Frontal cortex (tissue), 3 donors: ENCODE measurements at regions not wholly inside any gene's neighbourhood (a gene's known extent, or its start where the extent isn't known, plus 50 kb on each side); places are given as distances from the start of the nearest gene placed in this dataset.
"Not testable (repeated sequence)": the region's sequence is repeated elsewhere in the genome, so short reads cannot be mapped to it uniquely, and the experiment has no call there.

Experiments
- DNase-seq, 2 donors: peaks; one replicate each; pipeline ENCODE4 v3.0.0; 2012; ENCODE audit warnings: low spot score in 2 of 2
- FAIRE-seq: peaks from 2 replicates; lab custom pipeline; 2012; peaks lifted over from hg19 to GRCh38; lab: Jason Lieb, UNC
- donor health status: control.
- donor health status: control.
- donor health status: control.

DNA sequence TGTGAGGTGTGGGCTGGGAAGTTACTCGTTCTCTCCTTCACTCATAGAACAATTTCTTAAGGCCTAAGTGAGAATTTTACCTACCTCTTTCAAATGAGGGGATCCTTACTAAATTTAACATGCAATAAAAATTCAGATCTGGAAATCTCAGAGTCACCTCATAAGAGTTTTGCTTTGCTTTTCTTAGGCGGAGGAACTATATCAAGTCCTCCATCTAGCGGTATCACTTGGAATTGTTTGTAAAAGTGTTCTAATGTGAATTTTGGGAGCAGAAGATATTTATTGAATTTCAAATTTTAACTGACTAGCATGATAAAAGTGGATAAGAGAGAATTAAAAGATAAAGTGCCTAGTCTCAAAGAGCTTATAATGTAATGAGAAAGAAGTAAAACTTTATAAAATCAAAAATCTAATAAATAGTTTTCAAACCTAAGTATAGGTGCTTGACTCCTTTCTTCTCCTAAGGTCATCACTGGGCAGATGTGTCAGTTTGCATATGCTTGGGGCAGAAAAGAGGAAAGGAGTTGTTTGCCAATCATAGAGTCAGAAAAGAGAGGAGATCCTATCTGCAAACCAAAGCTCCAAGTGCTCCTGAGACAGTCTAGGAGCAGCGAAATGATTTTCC lies 145.7 kb upstream of the DAB2 start:
- peak; percentile 94 for FAIRE-seq
- DNase-seq: peak in 1 of 2 donors; percentile 13

DNA sequence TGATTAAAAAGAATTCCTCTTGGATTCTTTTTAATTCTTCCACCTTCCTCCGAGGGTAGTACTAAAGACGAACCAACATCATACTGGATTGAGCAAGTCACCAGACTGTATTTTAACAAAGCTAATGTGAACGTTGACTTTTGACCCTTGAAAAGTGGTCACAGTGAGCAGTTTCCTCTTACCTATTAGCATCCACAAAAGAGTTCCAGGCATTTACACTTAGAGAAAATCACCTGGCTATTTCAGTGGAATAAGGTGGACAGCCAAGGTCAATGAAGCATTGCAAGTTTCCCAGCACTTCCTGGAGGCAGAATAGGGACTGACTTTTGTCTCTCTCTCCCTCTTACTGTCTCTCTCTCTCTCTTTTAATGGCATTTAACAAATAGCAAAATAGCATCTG lies 145.1 kb upstream of the DAB2 start:
- no peak for FAIRE-seq

DNA sequence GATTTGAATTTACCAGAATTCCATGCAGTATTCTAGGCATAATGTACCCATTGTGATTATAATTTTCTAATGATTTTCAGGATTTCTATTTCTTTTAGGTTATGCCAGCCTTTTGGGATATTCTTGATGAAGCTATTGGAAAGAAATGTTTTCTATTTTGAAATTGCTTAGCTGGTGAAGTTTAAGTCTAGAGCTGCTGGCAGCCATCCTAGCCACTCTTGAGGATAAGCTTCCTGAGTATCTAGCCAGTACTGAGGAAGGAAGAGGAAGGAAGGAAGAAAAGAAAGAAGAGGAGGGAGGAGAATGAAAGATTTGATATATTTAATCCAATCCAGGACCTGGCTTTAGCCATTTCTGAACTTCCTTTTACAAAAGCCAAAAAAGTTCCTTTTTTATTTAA lies 142.1 kb upstream of the DAB2 start:
- no peak for FAIRE-seq

More for the DNA sequence above, 145.1 kb upstream of the DAB2 start:
- no peak for DNase-seq

DNA sequence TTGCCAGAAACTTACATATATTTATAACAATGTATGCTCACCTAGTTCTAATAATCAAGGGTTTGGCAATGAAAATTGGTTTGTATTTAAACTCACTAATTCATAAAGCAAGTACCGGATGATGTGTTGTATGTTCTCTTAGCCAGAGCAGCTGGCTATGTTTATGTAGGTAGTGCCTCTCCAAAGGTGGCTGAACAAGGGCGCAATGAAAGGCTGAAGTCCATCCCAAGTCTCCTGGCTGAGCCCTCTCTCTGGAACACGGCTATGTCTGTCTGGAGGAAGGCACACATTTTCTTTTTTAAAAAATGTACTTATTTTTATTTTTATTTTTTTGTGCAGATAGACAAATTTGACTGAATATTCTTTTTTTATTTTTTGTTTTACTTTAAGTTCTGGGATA lies 141.2 kb upstream of the DAB2 start:
- FAIRE-seq: no peak

More for the DNA sequence above, 142.1 kb upstream of the DAB2 start:
- DNase-seq: no peak

DNA sequence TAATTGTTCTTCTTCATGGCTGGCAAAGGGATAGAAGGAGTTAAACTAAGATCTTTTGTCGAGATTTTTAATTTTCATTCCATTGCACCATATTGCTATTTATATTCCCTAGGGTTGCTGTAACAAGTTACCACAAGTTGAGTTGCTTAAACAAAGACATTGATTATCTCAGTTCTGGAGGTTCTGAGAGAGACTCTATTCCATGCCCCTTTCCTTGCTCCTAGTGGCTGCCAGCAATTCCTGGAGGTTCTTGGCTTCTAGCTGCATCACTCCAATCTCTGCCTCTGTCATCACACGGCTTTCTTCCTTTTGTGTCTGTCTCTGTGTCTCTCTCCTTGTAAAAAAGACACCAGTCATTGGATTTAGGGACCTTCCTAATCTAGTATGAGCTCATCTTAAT lies 136.6 kb upstream of the DAB2 start:
- DNase-seq (no peak), FAIRE-seq (no peak)

More for the DNA sequence above, 141.2 kb upstream of the DAB2 start:
- no peak for DNase-seq

DNA sequence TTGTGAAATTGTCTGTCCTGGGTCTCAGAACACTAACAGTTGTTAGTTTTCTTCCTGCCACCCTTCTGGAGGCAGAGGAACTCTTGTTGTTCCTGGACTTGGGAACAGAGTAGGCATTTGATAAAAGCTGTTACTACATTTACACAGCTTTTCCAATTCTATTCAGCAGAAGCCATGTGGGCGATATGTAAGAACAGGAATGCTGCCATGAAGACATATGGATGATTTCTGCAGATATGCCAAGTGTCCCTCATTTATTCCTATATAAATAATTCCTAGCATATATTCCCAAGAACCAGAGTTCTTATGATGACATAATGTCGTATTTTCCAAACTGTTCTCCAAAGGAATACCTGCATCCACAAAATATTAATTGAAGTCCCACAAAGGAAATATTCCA lies 135.9 kb upstream of the DAB2 start:
- FAIRE-seq (no peak), DNase-seq (no peak)

DNA sequence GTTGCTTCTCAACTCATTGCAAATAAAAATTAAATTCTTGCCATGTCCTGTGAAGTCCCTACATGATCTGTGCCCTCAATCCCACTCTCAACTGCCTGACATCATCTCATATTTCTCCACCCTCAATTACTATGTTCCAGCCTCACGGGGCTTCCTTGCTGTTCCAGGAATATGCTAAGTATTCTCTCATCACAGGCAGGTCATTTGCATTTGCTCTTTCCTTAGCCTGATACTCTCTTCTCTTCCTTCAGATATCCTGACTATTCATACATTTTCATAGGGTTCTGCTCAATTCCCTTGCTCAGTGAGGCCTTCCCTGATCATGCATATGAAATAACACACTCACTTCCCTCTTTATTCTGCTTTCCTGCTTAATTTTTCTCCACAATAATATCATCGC lies 135.1 kb upstream of the DAB2 start:
- DNase-seq (no peak), FAIRE-seq (no peak)

DNA sequence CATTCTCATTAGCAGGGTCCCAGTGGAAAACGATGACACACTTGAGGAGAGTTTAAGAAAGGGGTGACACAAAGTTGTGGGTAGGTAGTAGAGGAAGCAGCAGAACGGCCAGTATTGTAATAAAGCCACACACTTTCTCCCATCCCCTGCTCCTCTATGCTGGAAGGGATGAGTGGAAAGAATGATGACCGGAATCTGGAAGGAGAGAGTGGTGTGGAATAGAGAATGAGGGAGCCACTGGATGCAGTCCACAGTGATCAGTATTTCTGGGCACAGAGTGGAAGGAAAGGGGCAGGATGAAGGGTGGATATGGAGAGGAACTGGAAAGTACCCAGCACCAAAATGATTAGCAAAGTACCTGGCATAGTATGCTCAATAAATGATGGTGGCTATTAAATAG lies 133.8 kb upstream of the DAB2 start:
- FAIRE-seq: no peak

DNA sequence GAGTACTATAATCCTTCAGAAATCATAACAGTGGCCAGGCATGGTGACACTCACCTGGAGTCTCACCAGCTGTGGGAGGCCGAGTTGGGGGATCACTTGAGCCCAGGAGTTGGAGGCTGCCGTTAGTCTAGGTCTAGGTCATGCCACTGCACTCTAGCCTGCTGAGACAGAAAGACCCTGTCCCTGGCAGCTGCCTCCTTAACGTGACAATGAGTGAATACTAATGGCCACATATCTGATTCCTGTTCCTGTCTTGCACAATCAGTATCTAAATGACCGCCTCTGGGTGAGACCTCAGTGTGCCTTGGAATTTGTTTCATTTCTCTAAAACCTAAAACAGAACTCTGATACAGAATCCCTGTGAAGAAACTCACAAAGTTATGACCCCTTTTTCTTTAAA lies 131.0 kb upstream of the DAB2 start:
- FAIRE-seq (no peak), DNase-seq (no peak)

More for the DNA sequence above, 133.8 kb upstream of the DAB2 start:
- DNase-seq: no peak

DNA sequence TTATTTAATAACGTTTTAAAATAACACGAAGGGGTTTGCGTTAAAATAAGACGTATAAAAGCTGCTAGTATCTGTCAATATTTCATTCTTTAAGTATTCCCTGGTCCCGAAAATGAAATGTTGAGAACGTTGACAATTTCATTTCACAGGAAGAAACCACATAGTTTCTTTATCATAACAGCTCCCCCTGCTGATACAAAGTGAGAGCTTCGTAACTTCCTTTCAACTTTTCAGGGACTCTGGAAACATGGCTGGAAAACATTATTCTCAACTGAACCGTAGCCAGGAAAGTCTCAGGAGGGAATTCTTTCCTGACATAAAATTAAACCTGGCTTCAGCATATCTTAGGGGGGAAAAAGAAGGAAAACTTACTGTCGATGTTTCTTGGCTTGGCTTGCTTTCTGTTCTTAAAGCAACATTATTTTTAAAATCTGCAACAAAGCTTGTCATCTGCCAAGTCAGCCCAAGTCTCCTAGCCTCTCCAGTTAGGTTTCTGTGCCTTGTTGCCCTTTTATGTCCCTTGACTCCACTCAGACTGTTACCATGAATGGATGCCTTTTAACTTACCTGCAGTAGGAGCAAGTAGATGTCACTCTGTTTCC lies 122.9 kb upstream of the DAB2 start:
- DNase-seq: peak; percentile 13 to 34
- FAIRE-seq: peak; percentile 48

DNA sequence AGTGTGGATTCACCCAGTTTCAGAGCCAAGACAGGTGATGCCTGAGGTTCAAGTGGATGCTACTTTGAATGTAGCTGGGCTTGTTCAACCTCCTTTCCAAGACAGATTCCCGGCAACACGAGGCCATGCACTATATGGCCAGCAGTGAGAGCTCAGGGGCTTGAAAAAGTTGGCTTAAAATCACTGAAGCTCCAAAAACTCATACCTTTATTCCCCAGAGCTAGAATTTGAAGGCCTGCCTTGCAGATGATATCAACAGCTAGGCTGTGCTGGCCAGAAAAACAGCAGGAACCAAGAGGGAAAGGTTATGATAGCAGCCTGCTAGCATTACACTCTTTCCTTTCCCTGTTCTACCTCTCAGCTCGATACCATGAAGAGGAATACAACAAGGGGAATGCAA lies 120.2 kb upstream of the DAB2 start:
- DNase-seq (no peak), FAIRE-seq (no peak)

DNA sequence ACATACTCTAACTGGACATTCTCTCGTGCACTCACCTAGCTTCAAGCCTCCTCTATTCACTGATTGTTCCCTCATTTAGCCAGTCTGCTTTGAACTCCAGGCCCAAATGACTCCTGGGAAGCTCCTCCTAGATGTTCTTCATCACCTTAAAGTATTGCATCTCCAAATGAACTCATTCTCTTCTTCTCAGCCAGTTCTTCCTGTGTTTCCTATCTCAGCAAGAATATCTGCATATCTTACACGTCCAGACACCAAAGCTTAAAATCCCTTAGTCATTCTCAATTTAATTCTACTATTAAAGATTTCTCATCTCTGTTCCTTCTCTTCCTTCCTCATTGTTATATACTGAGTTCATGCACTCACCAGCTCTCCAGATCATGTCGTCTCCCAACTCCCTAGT lies 118.6 kb upstream of the DAB2 start:
- FAIRE-seq: no peak
- no peak for DNase-seq

DNA sequence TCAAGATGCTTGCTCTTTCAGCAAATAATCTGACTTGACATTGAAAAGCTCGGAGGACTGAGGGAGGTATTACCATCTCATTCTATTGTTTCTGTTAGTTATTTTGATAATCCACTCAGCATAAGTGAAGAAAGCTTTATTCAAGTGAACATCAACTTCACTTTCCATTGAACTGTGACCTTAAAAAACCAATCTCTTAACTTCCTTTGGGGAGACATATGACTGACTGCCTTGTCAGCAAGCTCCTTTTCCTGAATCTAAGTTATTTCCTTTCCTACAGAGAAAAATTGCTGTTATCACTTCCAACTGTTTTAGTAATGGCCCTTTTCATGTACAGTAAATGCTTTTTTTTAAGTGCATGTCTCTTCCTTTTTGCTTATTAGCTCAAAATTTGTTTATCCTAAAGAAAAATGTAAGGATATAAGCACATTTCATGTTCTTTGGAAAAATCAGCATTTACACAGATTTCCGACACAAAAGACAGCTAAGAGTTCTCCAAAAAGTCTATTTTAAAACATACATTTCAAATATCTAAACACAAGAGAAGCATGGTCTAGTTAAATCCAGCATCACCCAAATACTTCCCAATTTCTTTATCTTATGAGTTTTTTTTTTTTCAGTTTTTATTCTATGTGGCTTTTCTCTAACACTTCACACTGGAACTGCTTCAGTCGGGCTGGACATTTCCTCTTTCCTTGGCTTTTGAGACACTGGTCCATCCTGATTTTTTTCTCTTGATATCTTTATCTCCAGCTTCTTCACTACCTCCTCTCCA lies 117.9 kb upstream of the DAB2 start:
- FAIRE-seq (no peak), DNase-seq (no peak)

DNA sequence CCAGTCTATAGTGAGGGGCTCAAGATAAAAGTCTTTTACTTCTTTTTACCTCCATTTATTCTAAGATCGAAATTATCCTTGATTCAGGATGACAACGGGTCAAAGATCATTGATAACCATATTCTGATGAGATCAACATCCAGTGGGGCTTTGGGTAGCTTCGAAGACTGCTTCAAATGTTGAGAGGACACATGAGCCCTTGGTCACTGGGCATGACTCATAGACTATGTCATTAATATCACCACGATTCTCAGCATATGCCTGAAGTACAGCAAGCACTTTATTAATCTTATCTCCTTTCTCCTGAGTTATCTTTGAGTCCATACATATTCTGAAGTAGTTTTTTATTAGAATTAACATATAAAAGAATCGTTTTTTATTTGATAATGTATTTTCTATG lies 117.1 kb upstream of the DAB2 start:
- FAIRE-seq: no peak
- no peak for DNase-seq

DNA sequence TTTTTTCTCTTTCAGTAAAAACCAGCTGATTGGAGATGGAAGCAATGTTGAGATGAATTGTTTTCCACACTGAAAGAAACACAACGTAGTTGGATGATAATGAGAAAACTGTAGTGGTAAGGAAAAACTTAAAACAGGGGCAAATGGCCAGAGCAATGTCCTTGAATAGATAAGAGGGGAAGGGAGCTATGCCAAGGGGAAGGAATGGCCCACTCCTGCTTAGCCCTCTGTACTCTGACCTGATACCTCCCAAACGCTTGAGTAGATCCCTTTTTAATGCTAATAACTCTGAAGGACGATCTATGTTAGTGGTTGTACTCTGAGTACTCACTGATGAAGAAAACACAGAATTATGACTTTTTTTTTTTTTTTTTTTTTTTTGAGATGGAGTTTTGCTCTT lies 114.7 kb upstream of the DAB2 start:
- DNase-seq (no peak), FAIRE-seq (no peak)

DNA sequence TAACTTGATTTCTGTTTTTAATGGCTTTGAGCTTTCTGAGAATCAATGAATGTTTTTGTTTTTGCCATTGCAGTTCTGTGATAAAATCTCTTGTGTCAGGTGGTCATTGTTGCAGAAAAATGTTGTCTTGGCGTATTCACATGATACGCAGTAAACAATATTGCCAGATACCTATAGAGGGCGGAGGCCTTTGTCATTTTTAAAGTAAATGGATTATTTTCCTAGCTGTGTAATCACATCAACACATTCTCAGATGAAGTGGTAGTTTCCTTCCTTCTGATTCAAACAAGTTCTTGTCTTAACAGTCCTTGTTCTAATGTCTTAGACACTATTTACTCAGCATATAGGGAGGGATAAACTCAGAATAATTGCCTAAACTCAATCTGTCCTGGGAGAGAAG lies 109.9 kb upstream of the DAB2 start:
- no peak for FAIRE-seq

DNA sequence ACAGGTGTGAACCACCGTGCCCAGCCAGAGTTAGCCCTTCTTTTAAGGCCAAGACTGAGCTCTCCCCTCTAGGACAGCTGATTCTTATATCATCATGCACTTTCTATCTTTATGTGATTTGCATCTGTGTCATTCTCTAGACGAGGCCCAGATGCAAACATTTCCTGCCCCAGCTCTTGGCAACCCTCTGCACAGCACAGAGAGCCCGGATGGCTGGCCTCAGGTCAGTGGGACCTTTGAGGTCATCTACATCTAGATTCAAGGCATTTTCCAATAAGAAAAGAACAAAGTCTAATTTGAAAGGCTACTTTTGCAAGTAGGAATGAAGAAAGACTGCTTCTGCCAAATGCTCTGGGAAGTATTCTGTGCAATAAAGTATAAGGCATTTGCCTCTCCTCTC lies 109.0 kb upstream of the DAB2 start:
- FAIRE-seq (no peak), DNase-seq (no peak)

More for the DNA sequence above, 109.9 kb upstream of the DAB2 start:
- DNase-seq: no peak

DNA sequence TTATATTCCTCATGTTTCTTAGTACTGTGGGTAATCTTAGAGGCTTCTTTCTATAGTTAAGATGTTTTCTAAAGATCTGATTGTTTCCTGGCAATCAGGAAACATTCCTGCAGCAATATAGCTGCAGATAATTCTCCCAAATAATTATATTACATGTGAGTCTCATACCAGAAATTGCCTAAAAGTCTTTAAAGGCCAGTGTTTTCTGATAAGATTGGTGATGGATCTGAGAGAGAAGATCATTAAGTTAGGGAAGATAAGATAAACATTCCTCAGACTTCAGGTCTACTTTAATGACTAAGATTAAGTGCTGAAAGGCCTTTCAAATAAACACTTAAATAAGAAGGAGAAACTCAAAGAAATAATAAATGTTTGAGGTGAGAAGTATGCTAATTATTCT lies 107.7 kb upstream of the DAB2 start:
- no peak for FAIRE-seq

DNA sequence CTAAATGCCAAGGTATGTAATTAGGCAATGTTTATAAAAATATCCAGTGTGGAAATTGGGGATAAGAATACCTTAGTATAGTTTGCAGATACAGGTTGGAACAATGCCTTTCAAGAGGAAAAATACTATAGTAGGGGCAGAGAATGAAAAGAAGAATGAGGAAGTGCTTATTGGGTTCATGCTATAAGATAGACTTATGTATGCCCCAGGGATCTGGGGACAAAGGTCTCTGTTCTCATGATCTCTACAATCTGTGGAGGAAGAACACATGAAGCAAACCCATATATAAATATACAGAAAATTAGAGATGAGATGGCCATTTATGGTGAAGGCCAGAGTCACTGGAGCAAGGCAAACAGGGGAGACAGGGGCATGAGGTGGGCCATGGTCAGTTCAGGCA lies 106.5 kb upstream of the DAB2 start:
- no peak for FAIRE-seq
- DNase-seq: no peak

More for the DNA sequence above, 107.7 kb upstream of the DAB2 start:
- no peak for DNase-seq

DNA sequence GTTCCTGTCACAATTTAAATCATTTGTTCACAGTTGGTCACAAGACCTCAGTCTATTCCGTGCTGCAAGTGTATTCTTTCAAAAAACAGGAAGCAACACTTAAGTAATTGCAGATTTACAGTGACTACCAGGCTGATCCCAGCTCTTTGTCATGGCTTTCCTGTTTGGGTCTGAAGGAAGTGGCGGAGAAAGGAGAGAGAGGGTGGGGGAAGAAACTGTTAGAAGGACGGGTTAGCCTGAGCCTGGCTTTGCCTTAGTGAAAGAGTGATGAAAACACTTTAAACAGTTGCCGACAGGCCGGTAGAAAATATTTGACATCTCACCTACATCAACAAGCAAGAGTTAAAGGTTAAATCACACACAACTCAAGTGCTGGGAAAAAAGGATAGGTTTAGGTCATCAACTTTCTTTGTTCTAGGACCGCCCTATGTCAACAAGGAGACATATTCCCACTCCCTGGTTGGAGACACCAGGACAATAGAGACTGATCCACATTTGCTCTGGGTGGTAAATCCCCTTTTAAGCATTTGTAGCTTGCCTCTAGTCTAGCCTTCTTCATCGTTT lies 102.2 kb upstream of the DAB2 start:
- DNase-seq (no peak), FAIRE-seq (no peak)

DNA sequence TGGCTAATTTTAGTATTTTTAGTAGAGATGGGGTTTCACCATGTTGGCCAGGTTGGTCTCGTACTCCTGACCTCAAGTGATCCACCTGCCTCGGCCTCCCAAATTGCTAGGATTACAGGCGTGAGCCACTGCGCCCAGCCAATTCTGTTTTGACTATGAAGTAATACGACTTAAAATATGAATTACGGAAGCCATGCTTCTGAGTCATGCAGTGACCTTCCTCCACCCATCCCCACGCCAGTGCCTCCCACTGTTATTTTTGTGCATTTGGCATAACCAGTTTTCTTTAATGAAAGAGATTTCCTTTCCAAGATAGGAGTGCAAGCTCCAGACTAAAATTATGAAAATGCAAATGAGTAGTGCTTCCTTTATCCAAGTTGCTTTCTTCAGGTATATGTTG lies 101.0 kb upstream of the DAB2 start:
- not testable (repeated sequence) for DNase-seq, FAIRE-seq
